Esophagus mucosa (tissue), 1 donor: ENCODE measurements at regions not wholly inside any gene's neighbourhood (a gene's known extent, or its start where the extent isn't known, plus 50 kb on each side); places are given as distances from the start of the nearest gene placed in this dataset.
"Not testable (repeated sequence)": the region's sequence is repeated elsewhere in the genome, so short reads cannot be mapped to it uniquely, and the experiment has no call there.

Source experiments
- ATAC-seq: fragments of 200-7000 bp; cut with Tn5 transposase; one replicate; pipeline ENCODE4 v1.9.1; 2020
- donor health status: DM: yes; HTN: yes; CAD: no.

DNA sequence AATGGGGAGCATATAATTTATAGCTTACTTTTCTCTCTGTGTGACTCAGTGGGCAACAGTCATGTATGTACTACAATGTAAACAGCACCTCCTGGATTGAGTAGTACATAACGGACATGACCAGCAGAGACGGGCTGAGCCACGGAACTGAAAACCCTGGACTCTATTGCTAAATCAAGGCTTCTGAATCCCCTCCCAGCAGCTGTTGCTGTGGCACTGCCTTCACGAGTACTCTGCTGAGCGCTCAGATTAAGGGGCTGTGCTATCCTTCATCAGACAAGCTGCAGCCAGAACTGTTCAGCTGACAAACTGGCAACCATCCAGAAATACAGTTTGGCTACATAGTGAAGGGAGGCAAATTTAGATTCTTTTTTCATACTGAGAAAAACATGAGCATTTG lies 131.3 kb upstream of the CCDC180 start:
- ATAC-seq, result no peak

DNA sequence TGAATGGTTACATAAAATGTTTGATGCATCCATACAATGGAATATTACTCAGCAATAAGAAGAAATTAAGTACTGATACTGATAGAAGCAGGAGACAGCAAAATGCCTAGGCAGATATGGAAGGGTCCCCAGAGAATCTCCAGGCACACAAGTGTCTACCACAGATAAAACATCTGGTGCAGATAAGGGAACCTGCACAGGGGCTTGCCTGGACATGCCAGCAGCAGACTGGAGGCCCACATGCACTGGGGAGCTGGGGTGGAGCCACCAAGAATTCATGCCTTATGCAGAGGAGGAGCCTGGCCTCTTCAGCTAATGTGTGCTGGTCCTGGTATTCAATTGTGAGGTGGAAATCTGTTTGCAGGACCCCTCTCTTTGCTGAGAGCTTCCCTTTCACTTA lies 129.2 kb upstream of the CTSV start:
- ATAC-seq, result not testable (repeated sequence)

DNA sequence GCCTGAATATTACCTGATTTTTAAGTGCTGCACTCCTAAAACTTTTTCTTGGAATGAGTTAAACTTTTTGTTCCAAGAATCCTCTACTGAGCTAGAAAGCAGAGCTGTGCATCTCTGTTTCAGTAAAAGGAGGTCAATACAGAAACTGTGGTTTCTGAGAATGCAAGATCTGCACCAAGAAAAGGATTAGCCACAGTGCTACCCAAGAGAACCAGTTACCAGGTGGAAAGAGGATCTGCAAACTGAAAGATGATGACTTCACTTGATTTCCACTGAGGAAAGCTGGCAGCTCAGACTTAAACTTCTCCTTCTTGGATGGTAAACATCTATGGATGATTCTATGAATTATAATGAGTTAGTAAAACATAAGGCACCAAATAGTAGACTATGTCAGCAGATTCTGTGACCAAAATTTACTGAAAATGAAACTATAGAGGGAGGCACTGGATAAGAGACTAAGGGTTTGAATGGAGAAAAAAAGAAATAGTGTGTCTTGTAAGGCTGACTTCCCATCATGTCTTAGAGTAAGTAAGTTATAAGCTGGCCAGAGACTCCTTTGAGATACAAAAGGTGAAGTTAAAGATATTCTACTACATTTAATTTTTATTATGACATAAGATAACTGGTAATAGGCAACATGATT lies 127.7 kb upstream of the CTSV start:
- not testable (repeated sequence) for ATAC-seq

DNA sequence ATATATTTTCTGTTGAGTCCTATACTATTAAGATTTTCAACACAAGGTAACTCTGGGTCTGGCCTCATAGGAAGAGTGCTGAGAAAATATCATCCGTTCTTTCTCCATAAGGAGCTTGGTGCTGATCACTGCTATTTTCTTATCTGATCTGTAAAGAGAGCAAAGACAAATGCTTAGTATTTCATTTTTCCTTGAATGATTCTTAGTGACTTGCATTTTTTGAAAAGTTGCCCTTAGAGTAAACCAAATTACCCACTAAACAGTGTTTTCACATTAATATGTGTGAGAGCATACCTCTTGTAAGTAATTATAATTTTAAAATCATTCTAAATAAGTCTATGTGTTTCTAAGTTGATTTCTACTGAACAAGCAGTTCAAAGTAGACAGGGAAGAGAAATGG lies 121.3 kb upstream of the CTSV start:
- no peak for ATAC-seq

DNA sequence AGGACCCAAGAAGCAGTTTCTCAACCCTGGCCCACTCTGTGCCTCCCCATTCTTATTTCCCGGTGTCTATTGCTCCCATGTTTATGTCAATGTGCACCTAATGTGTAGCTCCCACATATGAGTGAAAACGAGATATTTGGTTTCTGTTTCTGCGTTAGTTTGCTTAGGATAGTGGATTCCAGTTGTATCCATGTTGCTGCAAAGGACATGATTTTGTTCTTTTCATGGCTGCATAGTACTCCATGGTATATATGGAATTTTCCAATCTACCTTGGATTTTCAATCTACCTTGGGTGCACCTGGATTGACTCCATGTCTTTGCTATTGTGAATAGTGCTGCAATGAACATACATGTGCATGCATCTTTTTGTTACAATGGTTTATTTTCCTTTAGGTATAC lies 119.8 kb upstream of the CTSV start:
- ATAC-seq, result not testable (repeated sequence)

DNA sequence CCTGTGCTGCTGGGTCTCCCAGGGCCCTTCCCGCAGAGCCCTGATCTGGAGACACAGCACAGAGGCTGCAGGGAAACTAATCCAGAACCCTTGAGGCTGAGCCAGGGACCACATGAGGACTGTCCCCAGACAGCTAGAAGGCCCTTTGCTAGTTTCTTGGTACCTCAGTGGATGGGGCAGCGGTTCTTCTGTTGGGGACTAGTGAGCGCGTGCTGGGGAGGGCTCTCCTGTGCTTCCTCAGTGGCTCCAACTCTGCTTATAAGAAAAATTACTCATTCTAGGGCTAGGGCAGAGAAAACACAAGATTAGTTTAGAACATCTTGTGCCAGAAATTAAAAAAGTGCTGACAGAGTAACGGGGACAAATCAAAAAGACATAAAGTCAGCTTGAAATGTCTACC lies 116.5 kb upstream of the CTSV start:
- ATAC-seq, result not testable (repeated sequence)

DNA sequence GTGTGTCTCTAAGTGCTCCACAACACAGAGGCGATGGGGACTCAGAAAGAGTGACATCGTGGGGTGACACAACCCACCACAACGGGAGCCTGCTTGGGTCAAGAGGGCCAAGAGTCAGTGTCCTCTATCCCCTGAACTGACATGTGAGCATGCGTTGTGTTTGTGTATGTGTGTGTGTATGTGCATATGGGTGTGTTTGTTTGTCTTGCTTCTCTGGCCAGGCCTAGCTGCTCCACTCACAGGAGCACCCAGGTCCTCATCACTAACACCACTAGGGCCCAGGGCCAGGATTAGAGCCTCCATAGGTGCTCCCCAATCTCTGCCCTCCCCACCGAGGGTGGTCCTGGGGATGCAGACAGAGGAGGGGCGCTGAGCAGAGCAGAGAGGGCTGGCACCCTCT lies 115.0 kb upstream of the CTSV start:
- ATAC-seq, result no peak

DNA sequence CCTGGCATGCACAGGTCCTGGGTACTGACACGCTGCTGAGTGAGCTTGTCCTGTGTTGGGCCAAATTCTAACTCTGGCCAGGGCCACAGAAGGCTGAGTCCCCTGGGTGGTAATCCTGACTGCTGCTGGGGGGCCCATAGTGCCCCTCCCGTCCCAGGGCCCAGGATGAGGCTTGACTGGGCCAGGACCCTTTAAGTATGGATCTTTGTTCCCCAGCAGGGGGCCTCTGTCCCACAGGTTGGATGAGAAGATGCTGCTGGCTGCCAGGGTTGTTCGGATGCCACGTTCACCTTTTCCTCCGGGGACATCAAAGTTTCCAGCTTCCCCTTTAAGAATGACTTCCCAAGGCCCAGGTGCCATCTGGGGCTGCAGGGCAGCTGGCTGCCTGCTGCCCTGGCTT lies 114.2 kb upstream of the CTSV start:
- ATAC-seq, result not testable (repeated sequence)

DNA sequence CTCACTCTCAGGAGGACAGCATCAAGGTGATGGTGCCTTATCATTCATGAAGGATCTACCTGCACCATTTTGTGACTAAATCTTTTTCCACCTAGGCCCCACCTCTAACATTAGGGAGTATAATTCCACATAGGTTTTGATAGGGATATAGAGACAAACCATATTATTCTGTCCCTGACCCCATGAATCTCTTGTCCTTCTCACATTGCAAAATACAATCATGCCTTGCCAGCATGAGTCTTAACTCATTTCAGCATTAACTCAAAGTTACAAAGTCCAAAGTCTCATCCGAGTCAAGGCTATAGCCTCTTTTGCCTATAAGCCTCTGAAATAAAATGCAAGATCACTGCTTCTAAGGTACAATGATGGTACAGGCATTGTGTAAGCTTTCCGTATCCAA lies 111.5 kb upstream of the CTSV start:
- ATAC-seq, result not testable (repeated sequence)

DNA sequence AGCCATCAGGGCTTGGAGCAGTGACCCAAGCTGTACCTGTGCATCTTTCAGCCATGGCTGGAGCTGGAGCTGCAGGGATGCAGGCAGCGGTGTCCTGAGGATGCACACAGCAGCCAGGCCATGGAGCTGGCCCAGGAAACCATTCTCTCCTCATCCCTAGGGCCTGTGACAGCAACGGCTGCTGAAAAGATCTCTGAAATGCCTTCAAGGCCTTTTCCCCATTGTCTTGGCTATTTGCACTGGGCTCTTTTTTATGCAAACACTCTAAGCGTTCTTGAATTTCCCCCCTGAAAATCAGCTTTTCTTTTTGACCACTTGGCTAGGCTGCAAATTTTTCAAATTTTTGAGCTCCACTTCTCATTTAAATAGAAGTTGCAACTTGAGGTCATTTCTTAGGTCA lies 109.5 kb upstream of the CTSV start:
- not testable (repeated sequence) for ATAC-seq

DNA sequence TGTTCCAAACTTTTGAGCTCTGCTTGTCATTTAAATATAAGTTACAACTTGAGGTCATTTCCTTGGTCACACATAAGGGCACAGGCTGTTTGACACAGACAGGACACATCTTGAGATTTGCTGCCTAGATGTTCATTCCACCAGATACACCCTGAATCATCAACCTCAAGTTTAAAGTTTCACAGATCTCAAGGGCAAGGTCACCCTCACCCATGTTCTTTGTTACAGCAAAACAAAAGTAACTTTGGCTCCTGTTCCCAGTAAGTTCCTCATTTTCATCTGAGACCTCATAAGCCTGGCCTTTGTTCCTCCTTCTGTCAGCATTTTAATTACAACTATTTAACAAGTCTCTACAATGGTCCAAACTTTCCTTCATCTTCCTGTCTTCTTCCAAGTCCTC lies 106.7 kb upstream of the CTSV start:
- ATAC-seq, result not testable (repeated sequence)

DNA sequence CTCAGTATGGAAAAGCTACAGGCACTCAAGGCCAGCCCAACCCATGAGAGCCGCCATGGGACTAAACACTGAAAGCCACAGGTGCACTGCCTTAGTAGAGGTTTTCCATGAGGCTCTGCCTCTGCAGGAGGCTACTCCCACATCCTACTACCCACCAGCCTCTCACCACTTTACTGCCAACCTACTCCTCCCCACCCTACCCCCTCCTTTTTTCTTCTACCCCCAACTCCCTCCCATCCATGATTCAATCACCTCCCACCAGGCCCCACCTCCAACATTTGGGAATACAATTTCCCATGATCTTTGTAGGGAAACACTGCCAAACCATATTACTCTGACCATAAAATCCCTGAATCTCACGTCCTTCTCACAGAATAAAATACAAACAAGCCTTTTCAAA lies 101.6 kb upstream of the CTSV start:
- ATAC-seq, result no peak

DNA sequence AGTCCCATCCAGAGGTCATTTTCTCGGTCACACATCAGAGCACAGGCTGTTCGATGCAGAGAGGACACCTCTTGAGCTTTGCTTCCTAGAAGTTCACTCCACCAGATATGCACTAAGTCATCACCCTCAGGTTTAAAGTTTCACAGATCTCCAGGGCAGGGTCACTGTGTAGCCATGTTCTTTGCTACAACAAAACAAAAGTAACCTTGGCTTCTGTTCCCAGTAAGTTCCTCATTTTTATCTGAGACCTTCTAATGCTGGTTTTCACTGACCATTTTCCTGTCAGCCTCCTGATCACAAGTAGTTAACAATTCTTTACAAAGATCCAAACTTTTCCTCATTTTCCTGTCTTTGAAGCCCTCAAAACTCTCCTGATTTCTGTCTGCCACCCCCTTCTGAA lies 97.5 kb upstream of the CTSV start:
- no peak for ATAC-seq

DNA sequence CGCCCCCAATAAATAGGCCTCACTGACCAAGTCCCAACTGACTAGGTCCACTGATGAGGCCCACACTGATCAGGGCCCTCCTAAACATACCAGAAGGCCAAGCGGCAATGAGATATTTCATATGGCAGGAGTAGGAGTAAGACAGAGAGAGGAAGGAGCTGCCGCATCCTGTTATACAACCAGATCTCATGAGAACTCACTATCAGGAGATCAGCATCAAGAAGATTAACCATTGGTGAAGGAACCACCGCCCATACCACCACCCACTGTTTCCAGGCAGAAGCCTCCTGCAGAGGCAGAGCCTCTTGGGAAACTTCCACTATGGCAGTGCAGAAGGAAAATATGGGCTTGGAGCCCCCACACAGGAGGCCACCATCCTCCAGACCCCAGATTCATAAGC lies 95.0 kb upstream of the CTSV start:
- ATAC-seq, result not testable (repeated sequence)

DNA sequence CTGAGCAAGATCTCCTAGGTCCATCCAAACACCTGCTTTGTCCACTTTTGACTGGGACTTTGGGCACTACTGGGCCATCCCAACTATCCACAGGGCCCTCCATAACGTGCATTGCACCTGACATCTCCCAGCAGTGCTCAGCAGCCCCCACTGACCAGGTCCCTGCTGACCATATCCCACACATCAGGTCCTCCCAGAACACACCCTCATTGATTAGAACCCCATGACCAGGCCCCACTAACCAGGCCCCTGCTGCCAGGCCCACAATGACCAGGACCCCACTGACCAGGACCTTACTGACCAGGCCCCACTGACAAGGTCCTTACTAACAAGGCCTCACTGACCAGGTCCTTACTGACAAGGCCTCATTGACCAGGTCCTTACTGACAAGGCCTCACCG lies 93.9 kb upstream of the CTSV start:
- no peak for ATAC-seq

DNA sequence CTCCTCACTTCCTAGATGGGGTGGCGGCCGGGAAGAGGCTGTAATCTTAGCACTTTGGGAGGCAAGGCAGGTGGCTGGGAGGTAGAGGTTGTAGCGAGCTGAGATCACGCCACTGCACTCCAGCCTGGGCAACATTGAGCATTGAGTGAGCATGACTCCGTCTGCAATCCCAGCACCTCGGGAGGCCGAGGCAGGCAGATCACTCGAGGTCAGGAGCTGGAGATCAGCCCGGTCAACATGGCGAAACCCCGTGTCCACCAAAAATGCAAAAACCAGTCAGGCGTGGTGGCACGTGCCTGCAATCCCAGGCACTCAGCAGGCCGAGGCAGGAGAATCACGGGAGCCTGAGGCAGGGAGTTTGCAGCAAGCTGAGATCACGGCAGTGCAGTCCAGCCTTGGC lies 91.9 kb upstream of the CTSV start:
- ATAC-seq, result not testable (repeated sequence)

DNA sequence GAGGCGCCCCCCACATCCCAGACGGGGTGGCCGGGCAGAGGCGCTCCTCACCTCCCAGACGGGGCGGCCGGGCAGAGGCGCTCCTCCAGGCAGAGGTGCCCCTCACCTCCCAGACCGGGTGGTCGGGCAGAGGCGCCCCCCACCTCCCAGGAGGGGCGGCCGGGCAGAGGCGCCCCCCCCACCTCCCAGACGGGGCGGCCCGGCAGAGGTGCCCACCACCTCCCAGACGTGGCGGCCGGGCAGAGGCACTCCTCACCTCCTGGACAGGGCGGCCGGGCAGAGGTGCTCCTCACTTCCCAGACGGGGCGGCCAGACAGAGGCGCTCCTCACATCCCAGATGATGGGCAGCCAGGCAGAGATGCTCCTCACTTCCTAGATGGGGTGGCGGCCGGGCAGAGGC lies 91.4 kb upstream of the CTSV start:
- ATAC-seq, result not testable (repeated sequence)

DNA sequence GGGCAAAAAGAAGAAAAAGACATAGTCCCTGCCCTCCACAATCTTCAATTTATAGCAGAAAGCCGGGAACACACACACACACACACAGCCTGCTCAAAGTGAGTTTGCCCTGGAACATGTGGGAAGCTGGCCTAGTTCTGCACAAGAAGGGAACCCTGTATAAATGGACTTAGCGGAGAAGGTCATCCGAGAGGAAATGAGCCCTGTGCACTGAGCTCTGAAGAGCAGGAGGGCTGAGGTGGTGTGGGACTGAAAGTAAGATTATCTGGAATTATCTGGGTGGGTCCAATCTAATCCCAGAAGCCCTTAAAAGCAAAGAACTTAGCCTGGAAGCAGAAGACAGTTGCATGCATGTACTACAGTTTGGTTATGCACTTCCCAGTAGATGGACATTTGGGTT lies 90.0 kb upstream of the CTSV start:
- no peak for ATAC-seq

DNA sequence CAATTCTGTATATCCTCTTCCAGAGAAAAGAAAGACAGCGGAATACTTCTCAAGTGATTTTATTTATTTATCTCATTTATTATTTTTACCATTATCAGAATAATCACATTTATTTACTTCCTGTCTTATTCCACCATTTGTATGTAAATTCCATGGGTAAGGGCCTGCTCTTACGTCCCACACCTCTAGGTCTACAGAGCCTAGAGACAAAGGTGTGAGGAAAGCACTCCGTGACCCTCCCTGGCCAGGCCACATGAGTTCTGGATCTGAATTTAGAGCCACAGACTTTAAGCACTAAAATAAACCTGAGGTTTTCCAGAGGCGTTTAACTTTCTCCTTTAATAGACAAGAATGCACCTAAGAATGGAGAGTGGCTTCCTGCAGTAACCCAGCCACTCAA lies 85.3 kb upstream of the CTSV start:
- no peak for ATAC-seq

DNA sequence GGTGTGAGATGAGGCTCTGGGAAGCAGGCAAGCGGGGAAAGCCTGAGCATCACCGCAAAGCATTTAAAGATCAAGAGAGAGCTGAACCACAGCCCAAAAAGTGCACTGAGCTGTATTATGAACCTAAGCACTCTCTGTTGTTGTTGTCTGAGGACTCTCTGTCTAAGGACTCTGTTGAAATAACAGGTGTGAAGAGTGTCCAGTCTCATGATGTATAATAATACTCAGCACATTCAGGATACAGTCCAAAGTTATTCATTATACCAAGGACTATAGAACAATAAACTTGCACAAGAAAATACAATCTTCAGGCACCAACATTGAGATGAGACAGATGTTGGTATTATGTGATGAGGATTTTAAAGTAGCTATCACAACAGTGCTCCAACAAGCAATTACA lies 71.8 kb upstream of the CTSV start:
- no peak for ATAC-seq

DNA sequence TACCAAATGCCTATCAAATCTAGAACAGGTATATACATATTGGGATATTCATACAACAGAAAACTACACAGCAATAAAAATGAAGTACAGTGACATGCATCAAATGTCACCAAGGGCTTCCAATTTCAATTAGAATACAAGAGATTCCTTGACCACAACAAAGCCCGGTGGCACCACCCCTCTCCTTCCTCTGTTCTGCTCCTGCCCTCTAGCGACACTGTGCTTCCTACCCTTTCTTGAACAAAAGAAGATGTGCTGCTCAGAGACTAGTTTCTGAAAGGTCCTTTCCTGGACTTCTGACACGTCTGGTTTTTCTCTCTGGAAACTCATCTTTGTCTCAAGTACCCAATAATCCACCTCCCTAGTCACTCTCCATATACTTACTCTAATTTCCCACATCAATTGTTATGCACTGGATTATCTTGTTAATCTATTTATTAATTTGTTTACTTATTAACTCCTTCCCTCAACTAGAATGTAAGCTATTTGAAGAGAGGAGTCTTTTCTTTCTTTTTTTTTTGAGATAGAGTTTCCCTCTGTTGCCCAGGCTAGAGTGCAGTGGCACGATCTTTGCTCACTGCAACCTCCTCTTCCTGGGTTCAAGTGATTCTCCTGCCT lies 70.4 kb upstream of the CTSV start:
- peak; percentile 69 for ATAC-seq

DNA sequence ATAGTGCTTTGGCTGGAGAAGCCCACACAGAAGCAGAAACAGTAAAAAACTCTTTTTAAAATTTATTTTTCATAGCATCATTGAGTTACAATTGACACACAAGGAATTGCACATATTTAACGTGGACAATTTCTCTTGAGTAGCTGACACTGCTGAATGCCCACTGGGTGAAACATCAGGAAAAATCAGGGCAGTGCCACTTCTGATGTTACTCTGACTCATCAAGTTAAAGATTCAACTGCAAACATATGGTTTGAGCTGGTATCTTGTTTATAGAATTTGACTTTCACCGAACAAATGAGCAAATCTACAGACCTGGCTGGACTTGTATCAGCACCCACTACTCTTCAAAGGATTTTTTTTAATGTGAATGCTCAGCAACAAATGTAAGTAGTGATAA lies 66.3 kb upstream of the CTSV start:
- ATAC-seq, result peak; percentile 49

DNA sequence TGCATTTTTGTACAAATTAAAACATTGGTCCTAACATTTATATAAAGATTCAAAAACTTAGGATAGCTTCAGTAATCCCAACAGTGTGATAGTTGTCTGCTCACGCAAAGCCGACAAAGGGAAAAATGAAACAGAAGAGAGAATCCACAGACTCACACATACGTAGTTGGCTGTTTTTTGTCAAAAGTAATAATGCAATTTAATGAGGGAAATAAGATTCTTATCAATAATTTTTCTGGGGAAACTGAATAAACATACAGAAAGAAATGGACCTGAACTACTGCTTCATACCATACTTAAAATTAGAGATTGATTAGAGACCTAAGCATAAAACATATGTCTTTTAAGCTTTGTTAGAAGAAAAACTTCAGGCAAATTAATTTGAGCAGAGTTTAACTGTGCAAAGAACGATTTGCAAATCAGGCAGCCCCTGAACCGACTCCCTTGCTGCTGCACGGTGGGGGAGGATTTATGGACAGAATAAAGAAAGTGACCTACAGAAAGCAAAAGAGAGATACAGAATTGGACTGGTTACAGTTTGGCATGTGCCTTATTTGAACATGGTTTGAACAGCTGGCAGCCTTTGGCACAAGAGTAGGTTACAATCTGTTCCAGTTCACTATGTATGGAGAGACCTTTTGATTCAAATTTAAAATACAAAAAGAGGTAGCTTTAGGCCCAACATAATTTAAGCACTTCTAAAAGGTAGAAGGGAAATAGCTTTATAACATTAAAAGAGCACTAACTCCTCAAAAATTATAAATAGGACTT lies 64.9 kb upstream of the CTSV start:
- not testable (repeated sequence) for ATAC-seq

DNA sequence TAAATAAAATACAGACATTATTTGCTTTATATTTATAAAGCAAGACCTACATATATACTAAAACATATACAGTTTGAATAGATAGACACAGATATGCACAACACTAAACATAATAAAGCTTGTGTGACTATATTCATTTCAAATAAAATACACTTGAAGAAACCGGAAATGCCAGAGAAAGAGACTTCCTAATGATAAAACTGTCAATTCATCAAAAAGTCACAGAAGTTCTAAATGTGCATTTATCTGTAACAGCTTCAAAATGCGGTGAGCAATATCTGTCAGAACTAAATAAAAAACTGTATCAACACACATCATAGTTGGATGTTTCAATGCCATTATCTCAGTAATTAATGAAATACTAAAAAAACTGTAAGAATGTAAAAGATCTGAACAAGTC lies 60.6 kb upstream of the CTSV start:
- not testable (repeated sequence) for ATAC-seq
